ENCODE measurements at regions not wholly inside any gene's neighbourhood (a gene's known extent, or its start where the extent isn't known, plus 50 kb on each side); places are given as distances from the start of the nearest gene placed in this dataset.
"Not testable (repeated sequence)": the region's sequence is repeated elsewhere in the genome, so short reads cannot be mapped to it uniquely, and the experiment has no call there.

- no peak overlapping the region for H3K4me3 ChIP-seq
- DNase-seq (no peak), ATAC-seq (no peak)
- no peaks in the 10 kb centered on the region for H3K36me3 ChIP-seq (replicated peaks in 1 of 2; ENCODE audit: insufficient read depth in 1 of 2, low read depth in 2 of 2)
- H3K4me1 ChIP-seq: no peaks in the 10 kb centered on the region
- no peak for TF ChIP-seq POLR2A (IDR thresholded peaks at IDR 0.05)
- TF ChIP-seq CTCF (IDR thresholded peaks at IDR 0.05): no peak
- H3K27me3 ChIP-seq: no peaks in the 10 kb centered on the region
- no peak overlapping the region for H3K27ac ChIP-seq
- 70 to 77% methylated on average over 5 of the region's 5 CpGs for WGBS, 2 donors
- H3K9me3 ChIP-seq: no peaks in the 10 kb centered on the region
- intact Hi-C loops (cut with DNase I): no loop called here
Measured at GRCh38 chr3:31096661-31097395, 202.4 kb upstream of the GADL1 start.

- no peaks in the 10 kb centered on the region for H3K27me3 ChIP-seq
- H3K27ac ChIP-seq: no peak overlapping the region
- no peak for TF ChIP-seq CTCF (IDR thresholded peaks at IDR 0.05)
- no peak for TF ChIP-seq POLR2A (IDR thresholded peaks at IDR 0.05)
- intact Hi-C loops (cut with DNase I): no loop called here
- no peaks in the 10 kb centered on the region for H3K9me3 ChIP-seq
- no peaks in the 10 kb centered on the region for H3K4me1 ChIP-seq
- no peak for ATAC-seq
- H3K4me3 ChIP-seq: no peak overlapping the region
- 97% methylated on average over 1 of the region's 1 CpG for WGBS, 2 donors
- no peak for DNase-seq
- no peaks in the 10 kb centered on the region for H3K36me3 ChIP-seq (replicated peaks in 1 of 2; ENCODE audit: insufficient read depth in 1 of 2, low read depth in 2 of 2)
Measured at GRCh38 chr3:31100519-31100918, 206.1 kb upstream of the GADL1 start.

GRCh38 chr3:31101285-31101684, 206.8 kb upstream of the GADL1 start:
- H3K27ac ChIP-seq; intact Hi-C loops (cut with DNase I); ATAC-seq; H3K4me1 ChIP-seq; H3K36me3 ChIP-seq (replicated peaks in 1 of 2; ENCODE audit: insufficient read depth in 1 of 2, low read depth in 2 of 2); H3K9me3 ChIP-seq; H3K4me3 ChIP-seq; DNase-seq; H3K27me3 ChIP-seq: not testable (repeated sequence)
- WGBS, 2 donors: 26% methylated on average over 1 of the region's 1 CpG

GRCh38 chr3:31102196-31102879, 207.9 kb upstream of the GADL1 start:
- no peak for DNase-seq
- ATAC-seq: no peak
- Histone ChIP-seq H3K4me3 (no peak overlapping the region), H3K27ac (no peak overlapping the region), H3K36me3 (replicated peaks in 1 of 2; ENCODE audit: insufficient read depth in 1 of 2, low read depth in 2 of 2) (no peaks in the 10 kb centered on the region), H3K27me3 (no peaks in the 10 kb centered on the region), H3K4me1 (no peaks in the 10 kb centered on the region), H3K9me3 (no peaks in the 10 kb centered on the region)
- intact Hi-C loops (cut with DNase I): no loop called here
- TF ChIP-seq CTCF (IDR thresholded peaks at IDR 0.05): no peak
- TF ChIP-seq POLR2A (IDR thresholded peaks at IDR 0.05): no peak
- WGBS, 2 donors: 68 to 70% methylated on average over 8 of the region's 8 CpGs

- no peaks in the 10 kb centered on the region for H3K4me1 ChIP-seq
- DNase-seq (no peak), ATAC-seq (no peak)
- H3K27me3 ChIP-seq: no peaks in the 10 kb centered on the region
- no peak overlapping the region for H3K27ac ChIP-seq
- intact Hi-C loops (cut with DNase I): no loop called here
- H3K36me3 ChIP-seq (replicated peaks in 1 of 2; ENCODE audit: insufficient read depth in 1 of 2, low read depth in 2 of 2): no peaks in the 10 kb centered on the region
- H3K4me3 ChIP-seq: no peak overlapping the region
- TF ChIP-seq POLR2A (IDR thresholded peaks at IDR 0.05): no peak
- no peaks in the 10 kb centered on the region for H3K9me3 ChIP-seq
- WGBS, 2 donors: 53 to 66% methylated on average over 2 of the region's 2 CpGs
Measured at GRCh38 chr3:31103181-31103580, 208.7 kb upstream of the GADL1 start.

All from body of pancreas (tissue), 4 donors.